ENCODE measurements at regions not wholly inside any gene's neighbourhood (a gene's known extent, or its start where the extent isn't known, plus 50 kb on each side); places are given as distances from the start of the nearest gene placed in this dataset.
"Not testable (repeated sequence)": the region's sequence is repeated elsewhere in the genome, so short reads cannot be mapped to it uniquely, and the experiment has no call there.

GRCh38 chr9:85199866-85200495, 530.5 kb downstream of the NTRK2 start:
- DNase-seq: no peak

GRCh38 chr9:85192750-85193149, 523.2 kb downstream of the NTRK2 start:
- no peak for DNase-seq

GRCh38 chr9:85186218-85186585, 516.7 kb downstream of the NTRK2 start:
- DNase-seq: no peak

- DNase-seq: no peak
Observed at GRCh38 chr9:85185486-85186217, 516.1 kb downstream of the NTRK2 start.

- no peak for DNase-seq
Observed at GRCh38 chr9:85182383-85182782, 512.9 kb downstream of the NTRK2 start.

GRCh38 chr9:85178474-85178873, 508.9 kb downstream of the NTRK2 start:
- no peak for DNase-seq

- DNase-seq: no peak
Observed at GRCh38 chr9:85173967-85174366, 504.4 kb downstream of the NTRK2 start.

- DNase-seq: no peak
Observed at GRCh38 chr9:85172001-85172978, 502.8 kb downstream of the NTRK2 start.

GRCh38 chr9:85171163-85171562, 501.6 kb downstream of the NTRK2 start:
- DNase-seq: no peak

GRCh38 chr9:85168412-85168811, 498.9 kb downstream of the NTRK2 start:
- no peak for DNase-seq

- no peak for DNase-seq
Observed at GRCh38 chr9:85167146-85167545, 497.6 kb downstream of the NTRK2 start.

- DNase-seq: no peak
Observed at GRCh38 chr9:85163825-85164224, 494.3 kb downstream of the NTRK2 start.

- no peak for DNase-seq
Observed at GRCh38 chr9:85163415-85163814, 493.9 kb downstream of the NTRK2 start.

- DNase-seq: no peak
Observed at GRCh38 chr9:85162822-85163221, 493.3 kb downstream of the NTRK2 start.

GRCh38 chr9:85160944-85161343, 491.4 kb downstream of the NTRK2 start:
- not testable (repeated sequence) for DNase-seq

GRCh38 chr9:85158512-85158911, 489.0 kb downstream of the NTRK2 start:
- DNase-seq: no peak

- no peak for DNase-seq
Observed at GRCh38 chr9:85157772-85158171, 488.2 kb downstream of the NTRK2 start.

- DNase-seq: no peak
Observed at GRCh38 chr9:85156652-85157051, 487.1 kb downstream of the NTRK2 start.

GRCh38 chr9:85155352-85155751, 485.8 kb downstream of the NTRK2 start:
- DNase-seq: no peak

- DNase-seq: no peak
Observed at GRCh38 chr9:85151741-85152140, 482.2 kb downstream of the NTRK2 start.

- no peak for DNase-seq
Observed at GRCh38 chr9:85151162-85151561, 481.6 kb downstream of the NTRK2 start.

- DNase-seq: no peak
Observed at GRCh38 chr9:85147046-85147640, 477.6 kb downstream of the NTRK2 start.

GRCh38 chr9:85142968-85143367, 473.4 kb downstream of the NTRK2 start:
- DNase-seq: no peak

All from CD4-positive, alpha-beta T cell treated with Interferon gamma for 1 hour (primary cell).